H9 (cell line): ENCODE measurements at regions not wholly inside any gene's neighbourhood (a gene's known extent, or its start where the extent isn't known, plus 50 kb on each side); places are given as distances from the start of the nearest gene placed in this dataset.

Experiments used
- DNase-seq: peaks from one replicate; pipeline ENCODE4 v3.0.0-alpha.2; 2017
- H2AFZ ChIP-seq: one replicate; pipeline ENCODE4 v1.6.1; 2013; ENCODE audit warnings: mild to moderate bottlenecking, low read length, control low read depth, moderate library complexity
- H2AK5ac ChIP-seq: 2 replicates; pipeline ENCODE4 v1.6.1; 2013; ENCODE audit warnings: low read length, control low read depth, mixed read lengths; ENCODE audit not compliant: insufficient read length
- H2BK120ac ChIP-seq: one replicate; pipeline ENCODE4 v1.6.1; 2013; ENCODE audit warnings: low read depth, mild to moderate bottlenecking, low read length, control low read depth, inconsistent platforms; ENCODE audit not compliant: poor library complexity, severe bottlenecking
- H2BK12ac ChIP-seq: 2 replicates; pipeline ENCODE4 v1.6.1; 2013; ENCODE audit warnings: low read length, control low read depth, mixed read lengths, low read depth; ENCODE audit not compliant: insufficient read length
- H2BK15ac ChIP-seq: 2 replicates; pipeline ENCODE4 v1.6.1; 2013; ENCODE audit warnings: low read depth, low read length, control low read depth
- H2BK20ac ChIP-seq: one replicate; pipeline ENCODE4 v1.6.1; 2013; ENCODE audit warnings: low read depth, mild to moderate bottlenecking, low read length, control low read depth, inconsistent platforms; ENCODE audit not compliant: poor library complexity, severe bottlenecking
- H2BK5ac ChIP-seq: 2 replicates; pipeline ENCODE4 v1.6.1; 2013; ENCODE audit warnings: low read length, control low read depth, mixed read lengths; ENCODE audit not compliant: insufficient read length
- H3K14ac ChIP-seq: 2 replicates; pipeline ENCODE4 v1.6.1; 2013; ENCODE audit warnings: low read length, control low read depth; ENCODE audit not compliant: insufficient read depth
- H3K18ac ChIP-seq: 2 replicates; pipeline ENCODE4 v1.6.1; 2013; ENCODE audit warnings: low read depth, mild to moderate bottlenecking, mixed read lengths, low read length, control low read depth; ENCODE audit not compliant: insufficient read length
- H3K23ac ChIP-seq: 2 replicates; pipeline ENCODE4 v1.6.1; 2013; ENCODE audit warnings: low read length, control low read depth, mixed read lengths, low read depth; ENCODE audit not compliant: insufficient read length
- H3K23me2 ChIP-seq: 2 replicates; pipeline ENCODE4 v1.6.1; 2013; ENCODE audit warnings: low read depth, mild to moderate bottlenecking, mixed read lengths, low read length, control low read depth; ENCODE audit not compliant: insufficient read length, poor library complexity, severe bottlenecking
- H3K27ac ChIP-seq: 2 replicates; pipeline ENCODE4 v1.5.1; 2013; ENCODE audit warnings: low read length, control low read depth, mixed read lengths, low read depth; ENCODE audit not compliant: insufficient read length
- H3K27me3 ChIP-seq: 2 replicates; pipeline ENCODE4 v1.6.1; 2013; ENCODE audit warnings: low read length, control low read depth, inconsistent platforms; ENCODE audit not compliant: insufficient read depth
- H3K4ac ChIP-seq: 2 replicates; pipeline ENCODE4 v1.6.1; 2013; ENCODE audit warnings: low read depth, mild to moderate bottlenecking, control low read depth, inconsistent platforms, low read length, moderate library complexity
- H3K4me1 ChIP-seq: 2 replicates; pipeline ENCODE4 v1.6.1; 2013; ENCODE audit warnings: low read length, control low read depth, inconsistent platforms; ENCODE audit not compliant: insufficient read depth
- H3K4me2 ChIP-seq: 2 replicates; pipeline ENCODE4 v1.6.1; 2013; ENCODE audit warnings: low read length, control low read depth, mixed read lengths; ENCODE audit not compliant: insufficient read length, insufficient read depth
- H3K56ac ChIP-seq: 2 replicates; pipeline ENCODE4 v1.6.1; 2013; ENCODE audit warnings: low read depth, mild to moderate bottlenecking, mixed read lengths, low read length, control low read depth; ENCODE audit not compliant: insufficient read length
- H3K79me1 ChIP-seq: 2 replicates; pipeline ENCODE4 v1.6.1; 2013; ENCODE audit warnings: low read depth, mild to moderate bottlenecking, moderate library complexity, low read length, control low read depth, inconsistent platforms; ENCODE audit not compliant: insufficient read depth, poor library complexity, severe bottlenecking
- H3K79me2 ChIP-seq: 2 replicates; pipeline ENCODE4 v1.6.1; 2013; ENCODE audit warnings: low read length, control low read depth, inconsistent platforms; ENCODE audit not compliant: insufficient read depth
- H3K9ac ChIP-seq: 2 replicates; pipeline ENCODE4 v1.6.1; 2013; ENCODE audit warnings: low read length, control low read depth, mixed read lengths; ENCODE audit not compliant: insufficient read length; ENCODE audit errors: extremely low read depth
- H3K9me3 ChIP-seq: one replicate; pipeline ENCODE4 v1.6.1; 2013; ENCODE audit warnings: low read depth, low read length, inconsistent platforms; ENCODE audit not compliant: control insufficient read depth
- H3T11ph ChIP-seq: one replicate; pipeline ENCODE4 v1.6.1; 2013; ENCODE audit warnings: mild to moderate bottlenecking, low read length, control low read depth, inconsistent platforms
- H4K20me1 ChIP-seq: one replicate; pipeline ENCODE4 v1.6.1; 2013; ENCODE audit not compliant: control insufficient read depth, insufficient read length, insufficient read depth
- H4K5ac ChIP-seq: 2 replicates; pipeline ENCODE4 v1.6.1; 2013; ENCODE audit warnings: low read depth, mild to moderate bottlenecking, mixed read lengths, low read length, control low read depth; ENCODE audit not compliant: insufficient read length
- H4K8ac ChIP-seq: replicated peaks from 2 replicates; pipeline ENCODE4 v1.6.1; 2013; ENCODE audit warnings: low read length, control low read depth, mixed read lengths, low read depth; ENCODE audit not compliant: insufficient read length
- H4K91ac ChIP-seq: 2 replicates; pipeline ENCODE4 v1.6.1; 2013; ENCODE audit warnings: low read depth, mild to moderate bottlenecking, moderate library complexity, mixed read lengths, low read length, control low read depth; ENCODE audit not compliant: insufficient read length
- H3K27ac Mint-ChIP-seq, 3 experiments: 2 replicates in 2 of 3; 3 replicates in 1 of 3; pipeline ENCODE4 v1.8.0; 2020 to 2021; ENCODE audit warnings: mixed read lengths in 3 of 3, mild to moderate bottlenecking in 1 of 3, moderate library complexity in 1 of 3
- H3K27me3 Mint-ChIP-seq: 2 replicates; pipeline ENCODE4 v1.8.0; 2021; ENCODE audit warnings: low read depth, mild to moderate bottlenecking, moderate library complexity, mixed read lengths
- H3K36me3 Mint-ChIP-seq, 3 experiments: 2 replicates in 2 of 3; 3 replicates in 1 of 3; pipeline ENCODE4 v1.8.0; 2020 to 2021; ENCODE audit warnings: low read depth in 3 of 3, mixed read lengths in 3 of 3; ENCODE audit not compliant: insufficient read depth in 1 of 3
- H3K4me1 Mint-ChIP-seq, 2 experiments: 2 replicates each; pipeline ENCODE4 v1.8.0; 2020; ENCODE audit warnings: mixed read lengths in 2 of 2
- H3K4me3 Mint-ChIP-seq, 2 experiments: 2 replicates in 1 of 2; 3 replicates in 1 of 2; pipeline ENCODE4 v1.8.0; 2020 to 2021; ENCODE audit warnings: mild to moderate bottlenecking in 2 of 2, mixed read lengths in 2 of 2, moderate library complexity in 1 of 2
- H3K9me3 Mint-ChIP-seq, 2 experiments: 2 replicates in 1 of 2; 3 replicates in 1 of 2; pipeline ENCODE4 v1.8.0; 2020; ENCODE audit warnings: mild to moderate bottlenecking in 2 of 2, mixed read lengths in 2 of 2, moderate library complexity in 1 of 2
- CTCF ChIP-seq: fragments of 200-600 bp; sonication (generic); conservative IDR thresholded peaks from 3 replicates; pipeline ENCODE4 v1.8.0; 2021; ENCODE audit warnings: antibody characterized with exemption, mild to moderate bottlenecking
- WGBS: extraction: QIAGEN DNeasy Blood & Tissue Kit; methylation state at CpG from one replicate; pipeline ENCODE4 v1.1.7; 2013; ENCODE audit warnings: missing lambda C conversion rate, low lambda C conversion rate, mixed read lengths; ENCODE audit not compliant: insufficient read length; ENCODE audit errors: extremely low coverage; 5-methylcytosine and 5-hydroxymethylcytosine counted together

GRCh38 chr7:25830215-25830614 lies 321.8 kb upstream of the NFE2L3 start:
- Histone ChIP-seq H3K79me1 (no peaks in the 10 kb centered on the region), H4K5ac (no peak overlapping the region), H2AFZ (no peak overlapping the region), H3T11ph (no peak overlapping the region), H3K23ac (no peak overlapping the region), H2BK20ac (no peak overlapping the region), H3K27me3 (no peaks in the 10 kb centered on the region), H3K79me2 (no peaks in the 10 kb centered on the region), H4K8ac (no peak overlapping the region), H2BK15ac (no peak overlapping the region), H3K18ac (no peak overlapping the region), H2BK5ac (no peak overlapping the region), H2BK12ac (no peak overlapping the region), H3K4me1 (peaks cover 6% of the 10 kb centered on the region; the same call in 1 of the 2 replicates), H3K4me2 (no peak overlapping the region), H3K56ac (no peak overlapping the region), H3K27ac (no peak overlapping the region), H3K4ac (no peak overlapping the region), H4K20me1 (no peaks in the 10 kb centered on the region), H3K9me3 (no peaks in the 10 kb centered on the region), H3K9ac (no peak overlapping the region), H3K23me2 (no peaks in the 10 kb centered on the region), H2AK5ac (no peak overlapping the region), H2BK120ac (no peak overlapping the region), H4K91ac (no peak overlapping the region), H3K14ac (no peak overlapping the region)
- no peak for DNase-seq
- Mint-ChIP-seq H3K27me3 (peaks cover 1% of the 10 kb centered on the region; the same call in 1 of the 2 replicates), H3K9me3 (peaks cover 0 to 3% of the 10 kb centered on the region in 2 experiments; a peak in 2 of 5 replicates), H3K36me3 (no peaks in the 10 kb centered on the region; a peak in 1 of 7 replicates), H3K4me3 (no peak overlapping the region), H3K4me1 (peaks cover 32 to 35% of the 10 kb centered on the region in 2 experiments), H3K27ac (peak overlapping the region; percentile 1 to 8 (median 1); a peak in 1 of 7 replicates)
- WGBS: no CpG with 5 or more reads among the region's 3 CpGs
- no peak for TF ChIP-seq CTCF
